Osteoblast (primary cell): ENCODE measurements at regions not wholly inside any gene's neighbourhood (a gene's known extent, or its start where the extent isn't known, plus 50 kb on each side); places are given as distances from the start of the nearest gene placed in this dataset.

Experiments used
- DNase-seq: peaks from one replicate; pipeline ENCODE4 v3.0.0; 2011; ENCODE audit warnings: low spot score, mixed read lengths; ENCODE audit not compliant: insufficient read length; ENCODE audit errors: missing footprints
- H2AFZ ChIP-seq: 2 replicates; pipeline ENCODE4 v1.6.0; 2011; ENCODE audit warnings: mild to moderate bottlenecking, low read length
- H3K27ac ChIP-seq: 2 replicates; pipeline ENCODE4 v1.5.1; 2011; ENCODE audit warnings: mild to moderate bottlenecking, low read depth, low read length, moderate library complexity
- H3K27me3 ChIP-seq: 2 replicates; pipeline ENCODE4 v1.6.0; 2012; ENCODE audit warnings: mild to moderate bottlenecking, control low read depth, inconsistent platforms, low read length, moderate library complexity; ENCODE audit not compliant: insufficient read depth
- H3K36me3 ChIP-seq: 2 replicates; pipeline ENCODE4 v1.5.1; 2011; ENCODE audit warnings: mild to moderate bottlenecking, low read length, control low read depth, moderate library complexity; ENCODE audit not compliant: insufficient read depth
- H3K4me1 ChIP-seq: 2 replicates; pipeline ENCODE4 v1.5.1; 2011; ENCODE audit warnings: mild to moderate bottlenecking, low read length, control low read depth, moderate library complexity; ENCODE audit not compliant: insufficient read depth
- H3K4me2 ChIP-seq: 2 replicates; pipeline ENCODE4 v1.6.0; 2011; ENCODE audit warnings: mild to moderate bottlenecking, low read length; ENCODE audit not compliant: insufficient read depth
- H3K4me3 ChIP-seq: fragments of 200-600 bp; sonication (generic); 3 replicates; pipeline ENCODE4 v1.5.1; 2012; ENCODE audit warnings: mild to moderate bottlenecking, low read length, inconsistent platforms; ENCODE audit not compliant: insufficient read depth
- H3K79me2 ChIP-seq: 2 replicates; pipeline ENCODE4 v1.6.0; 2012; ENCODE audit warnings: mild to moderate bottlenecking, low read length, control low read depth, inconsistent platforms; ENCODE audit not compliant: insufficient read depth
- H3K9me3 ChIP-seq: 2 replicates; pipeline ENCODE4 v1.5.1; 2011; ENCODE audit warnings: low read depth, low read length, control low read depth
- H4K20me1 ChIP-seq: 2 replicates; pipeline ENCODE4 v1.6.0; 2012; ENCODE audit warnings: mild to moderate bottlenecking, low read length, control low read depth; ENCODE audit not compliant: insufficient read depth
- CTCF ChIP-seq: IDR thresholded peaks from 2 replicates; pipeline ENCODE4 v1.5.1; 2011; ENCODE audit warnings: mild to moderate bottlenecking, low read depth, low read length, moderate library complexity; ENCODE audit errors: extremely low read depth

- no peaks in the 10 kb centered on the region for H4K20me1 ChIP-seq
- DNase-seq: no peak
- H2AFZ ChIP-seq: no peak overlapping the region
- H3K27me3 ChIP-seq: no peaks in the 10 kb centered on the region
- no peaks in the 10 kb centered on the region for H3K9me3 ChIP-seq
- no peaks in the 10 kb centered on the region for H3K36me3 ChIP-seq
- H3K4me3 ChIP-seq: no peak overlapping the region
- TF ChIP-seq CTCF: no peak
- H3K4me1 ChIP-seq: no peaks in the 10 kb centered on the region
- H3K4me2 ChIP-seq: no peak overlapping the region
- H3K79me2 ChIP-seq: no peaks in the 10 kb centered on the region
- no peak overlapping the region for H3K27ac ChIP-seq
These were observed 260.6 kb upstream of the SKOR2 start for GRCh38 chr18:47512056-47512455.

- no peak overlapping the region for H3K4me2 ChIP-seq
- no peaks in the 10 kb centered on the region for H3K4me1 ChIP-seq
- no peaks in the 10 kb centered on the region for H4K20me1 ChIP-seq
- no peaks in the 10 kb centered on the region for H3K79me2 ChIP-seq
- no peak for TF ChIP-seq CTCF
- no peaks in the 10 kb centered on the region for H3K36me3 ChIP-seq
- H3K27ac ChIP-seq: no peak overlapping the region
- H3K9me3 ChIP-seq: no peaks in the 10 kb centered on the region
- H2AFZ ChIP-seq: no peak overlapping the region
- H3K27me3 ChIP-seq: no peaks in the 10 kb centered on the region
- H3K4me3 ChIP-seq: no peak overlapping the region
- DNase-seq: no peak
These were observed 259.4 kb upstream of the SKOR2 start for GRCh38 chr18:47510831-47511230.

- Histone ChIP-seq H3K27ac (no peak overlapping the region), H3K4me1 (no peaks in the 10 kb centered on the region), H3K27me3 (no peaks in the 10 kb centered on the region), H3K79me2 (no peaks in the 10 kb centered on the region), H3K4me3 (no peak overlapping the region), H3K36me3 (no peaks in the 10 kb centered on the region), H3K9me3 (no peaks in the 10 kb centered on the region), H4K20me1 (no peaks in the 10 kb centered on the region), H2AFZ (no peak overlapping the region), H3K4me2 (no peak overlapping the region)
- no peak for TF ChIP-seq CTCF
- DNase-seq: no peak
These were observed 256.2 kb upstream of the SKOR2 start for GRCh38 chr18:47507651-47508050.

- Histone ChIP-seq H3K4me2 (no peak overlapping the region), H4K20me1 (no peaks in the 10 kb centered on the region), H3K4me3 (no peak overlapping the region), H3K27me3 (no peaks in the 10 kb centered on the region), H3K79me2 (no peaks in the 10 kb centered on the region), H3K4me1 (no peaks in the 10 kb centered on the region), H3K27ac (no peak overlapping the region), H3K9me3 (no peaks in the 10 kb centered on the region), H2AFZ (no peak overlapping the region), H3K36me3 (no peaks in the 10 kb centered on the region)
- no peak for DNase-seq
- no peak for TF ChIP-seq CTCF
These were observed 255.4 kb upstream of the SKOR2 start for GRCh38 chr18:47506897-47507296.
